Lower lobe of right lung (tissue), 2 donors: ENCODE measurements at regions not wholly inside any gene's neighbourhood (a gene's known extent, or its start where the extent isn't known, plus 50 kb on each side); places are given as distances from the start of the nearest gene placed in this dataset.

Source experiments
- ATAC-seq, 2 donors: fragments of 200-7000 bp; cut with Tn5 transposase; one replicate each; pipeline ENCODE4 v1.9.1; 2020 to 2022; ENCODE audit warnings: mild to moderate bottlenecking in 2 of 2, moderate library complexity in 2 of 2
- DNase-seq: peaks from one replicate; pipeline ENCODE4 v3.0.0-alpha.2; 2020
- H3K27ac ChIP-seq: fragments of 200-600 bp; one replicate; pipeline ENCODE4 v1.8.0; 2022
- H3K27me3 ChIP-seq: fragments of 200-600 bp; one replicate; pipeline ENCODE4 v1.8.0; 2022; ENCODE audit warnings: low read depth
- H3K36me3 ChIP-seq: fragments of 200-600 bp; one replicate; pipeline ENCODE4 v1.8.0; 2022; ENCODE audit warnings: mild to moderate bottlenecking
- H3K4me1 ChIP-seq: fragments of 200-600 bp; one replicate; pipeline ENCODE4 v1.8.0; 2022
- H3K4me3 ChIP-seq: fragments of 200-600 bp; one replicate; pipeline ENCODE4 v1.8.0; 2022; ENCODE audit warnings: mild to moderate bottlenecking
- H3K9me3 ChIP-seq: fragments of 200-600 bp; one replicate; pipeline ENCODE4 v1.8.0; 2022
- CTCF ChIP-seq: fragments of 200-600 bp; IDR thresholded peaks from one replicate; pipeline ENCODE4 v1.8.0; 2022; ENCODE audit warnings: antibody characterized with exemption, mild to moderate bottlenecking
- intact Hi-C: fragments of 100-400 bp; cut with DNase I; formaldehyde crosslinking; loops from one replicate; pipeline ENCODE4 v1.11.0; 2022
- donor health status: DM: no; HTN: yes; CAD: no; lungs with severe emphysema.

DNA sequence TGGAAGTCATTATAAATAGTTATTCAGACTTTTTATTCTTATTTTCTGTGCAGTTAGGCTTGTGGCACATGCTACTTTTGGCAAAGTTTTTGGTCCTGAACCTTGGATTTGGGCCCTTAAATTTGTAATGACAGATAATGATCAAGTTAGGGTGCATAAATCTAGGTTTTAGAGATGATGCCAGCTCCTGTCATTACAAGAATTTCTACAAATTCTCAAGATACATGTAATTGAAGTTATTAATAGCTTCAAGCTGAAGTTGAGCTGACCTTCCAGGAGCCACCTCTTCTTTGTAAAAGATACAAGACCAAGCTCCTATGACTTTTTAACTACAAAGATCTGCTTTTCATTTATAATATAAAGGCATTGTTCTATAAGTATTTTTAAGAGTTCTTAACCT, 255.6 kb upstream of the UGT8 start:
- Histone ChIP-seq H3K4me3 (no peak overlapping the region), H3K4me1 (no peaks in the 10 kb centered on the region), H3K27me3 (no peaks in the 10 kb centered on the region), H3K36me3 (no peaks in the 10 kb centered on the region), H3K27ac (no peak overlapping the region), H3K9me3 (no peaks in the 10 kb centered on the region)
- DNase-seq: no peak
- no peak for ATAC-seq
- intact Hi-C loops: no loop called here
- no peak for TF ChIP-seq CTCF

GRCh38 chr4:114349543-114350175, 248.9 kb upstream of the UGT8 start:
- H3K27me3 ChIP-seq: no peaks in the 10 kb centered on the region
- DNase-seq (no peak), ATAC-seq (no peak)
- H3K36me3 ChIP-seq: no peaks in the 10 kb centered on the region
- no peaks in the 10 kb centered on the region for H3K4me1 ChIP-seq
- no peak overlapping the region for H3K4me3 ChIP-seq
- no peak overlapping the region for H3K27ac ChIP-seq
- TF ChIP-seq CTCF: no peak
- intact Hi-C loops: no loop called here
- no peaks in the 10 kb centered on the region for H3K9me3 ChIP-seq

GRCh38 chr4:114358901-114359300, 239.7 kb upstream of the UGT8 start:
- H3K36me3 ChIP-seq: no peaks in the 10 kb centered on the region
- no peaks in the 10 kb centered on the region for H3K9me3 ChIP-seq
- intact Hi-C loops: no loop called here
- H3K4me1 ChIP-seq: no peaks in the 10 kb centered on the region
- TF ChIP-seq CTCF: no peak
- H3K27ac ChIP-seq: no peak overlapping the region
- H3K4me3 ChIP-seq: no peak overlapping the region
- H3K27me3 ChIP-seq: no peaks in the 10 kb centered on the region
- DNase-seq (no peak), ATAC-seq (no peak)

DNA sequence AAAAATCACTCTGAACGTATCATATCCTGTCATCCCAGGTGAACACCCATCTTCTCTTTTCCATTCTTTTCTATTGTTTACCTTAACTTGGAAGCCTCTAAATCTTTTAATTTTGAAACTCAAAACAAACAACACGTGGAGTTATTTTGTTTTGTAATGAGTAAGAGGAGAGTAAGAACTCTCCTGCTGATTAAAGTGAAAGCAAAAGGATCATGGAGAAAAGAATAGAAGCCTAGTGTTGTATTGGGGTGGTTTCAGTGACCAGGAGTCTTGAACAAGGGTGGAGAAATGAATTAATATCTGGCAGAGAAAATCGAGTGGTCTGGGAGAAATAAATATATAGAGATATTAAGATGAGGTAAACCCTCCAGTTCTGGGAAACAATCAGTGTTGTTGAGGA, 237.4 kb upstream of the UGT8 start:
- no peaks in the 10 kb centered on the region for H3K36me3 ChIP-seq
- no peaks in the 10 kb centered on the region for H3K9me3 ChIP-seq
- no peaks in the 10 kb centered on the region for H3K4me1 ChIP-seq
- intact Hi-C loops: no loop called here
- H3K4me3 ChIP-seq: no peak overlapping the region
- H3K27ac ChIP-seq: no peak overlapping the region
- DNase-seq (no peak), ATAC-seq (no peak)
- no peaks in the 10 kb centered on the region for H3K27me3 ChIP-seq
- no peak for TF ChIP-seq CTCF

GRCh38 chr4:114364857-114365256, 233.8 kb upstream of the UGT8 start:
- no peaks in the 10 kb centered on the region for H3K36me3 ChIP-seq
- no peak for DNase-seq
- intact Hi-C loops: no loop called here
- TF ChIP-seq CTCF: no peak
- no peak overlapping the region for H3K4me3 ChIP-seq
- no peak overlapping the region for H3K27ac ChIP-seq
- ATAC-seq: peak in 1 of 2 donors; percentile 72
- H3K4me1 ChIP-seq: no peaks in the 10 kb centered on the region
- H3K27me3 ChIP-seq: no peaks in the 10 kb centered on the region
- H3K9me3 ChIP-seq: no peaks in the 10 kb centered on the region

GRCh38 chr4:114365591-114365990, 233.0 kb upstream of the UGT8 start:
- H3K27ac ChIP-seq: no peak overlapping the region
- H3K36me3 ChIP-seq: no peaks in the 10 kb centered on the region
- TF ChIP-seq CTCF: no peak
- H3K27me3 ChIP-seq: no peaks in the 10 kb centered on the region
- no peak for ATAC-seq
- no peak for DNase-seq
- intact Hi-C loops: no loop called here
- H3K4me1 ChIP-seq: no peaks in the 10 kb centered on the region
- H3K9me3 ChIP-seq: no peaks in the 10 kb centered on the region
- no peak overlapping the region for H3K4me3 ChIP-seq
